HEK293T (cell line): ENCODE measurements at regions not wholly inside any gene's neighbourhood (a gene's known extent, or its start where the extent isn't known, plus 50 kb on each side); places are given as distances from the start of the nearest gene placed in this dataset.

Source experiments
- ARNT ChIP-seq: fragments of 450-650 bp; IDR thresholded peaks from 2 replicates; pipeline ENCODE4 v1.6.1; 2017; ENCODE audit warnings: mild to moderate bottlenecking
- BHLHE40 ChIP-seq: fragments of 450-650 bp; IDR thresholded peaks from 2 replicates; pipeline ENCODE4 v1.6.1; 2016; ENCODE audit warnings: mild to moderate bottlenecking, moderate library complexity, borderline replicate concordance
- ELF4 ChIP-seq: fragments of 450-650 bp; IDR thresholded peaks from 2 replicates; pipeline ENCODE4 v1.6.1; 2017; ENCODE audit warnings: antibody characterized with exemption
- FOXA1 ChIP-seq: fragments of 450-650 bp; IDR thresholded peaks from 2 replicates; pipeline ENCODE4 v1.6.1; 2016; ENCODE audit warnings: mild to moderate bottlenecking
- FOXK2 ChIP-seq: fragments of 450-650 bp; IDR thresholded peaks from 2 replicates; pipeline ENCODE4 v1.6.1; 2016; ENCODE audit warnings: mild to moderate bottlenecking
- FOXM1 ChIP-seq: fragments of 450-650 bp; IDR thresholded peaks from 2 replicates; pipeline ENCODE4 v1.6.1; 2017; ENCODE audit warnings: mild to moderate bottlenecking, borderline replicate concordance
- HDGF ChIP-seq: fragments of 450-650 bp; IDR thresholded peaks from 2 replicates; pipeline ENCODE4 v1.6.1; 2017; ENCODE audit warnings: antibody characterized with exemption, borderline replicate concordance
- L3MBTL2 ChIP-seq: fragments of 450-650 bp; conservative IDR thresholded peaks from 2 replicates; pipeline ENCODE4 v1.6.1; 2016; ENCODE audit warnings: mild to moderate bottlenecking
- LEF1 ChIP-seq: fragments of 450-650 bp; IDR thresholded peaks from 2 replicates; pipeline ENCODE4 v1.6.1; 2017; ENCODE audit warnings: mild to moderate bottlenecking, borderline replicate concordance
- NFRKB ChIP-seq: fragments of 450-650 bp; IDR thresholded peaks from 2 replicates; pipeline ENCODE4 v1.6.1; 2016; ENCODE audit warnings: mild to moderate bottlenecking, moderate library complexity
- SP1 ChIP-seq: fragments of 450-650 bp; IDR thresholded peaks from 2 replicates; pipeline ENCODE4 v1.6.1; 2017
- SUZ12 ChIP-seq: fragments of 450-650 bp; IDR thresholded peaks from 2 replicates; pipeline ENCODE4 v1.6.1; 2016; ENCODE audit warnings: mild to moderate bottlenecking
- TARDBP ChIP-seq: fragments of 450-650 bp; IDR thresholded peaks from 2 replicates; pipeline ENCODE4 v1.6.1; 2016
- TF ChIP-seq, protein P1 (sequence below): fragments of 450-650 bp; IDR thresholded peaks from 2 replicates; pipeline ENCODE4 v1.6.1; 2016

DNA sequence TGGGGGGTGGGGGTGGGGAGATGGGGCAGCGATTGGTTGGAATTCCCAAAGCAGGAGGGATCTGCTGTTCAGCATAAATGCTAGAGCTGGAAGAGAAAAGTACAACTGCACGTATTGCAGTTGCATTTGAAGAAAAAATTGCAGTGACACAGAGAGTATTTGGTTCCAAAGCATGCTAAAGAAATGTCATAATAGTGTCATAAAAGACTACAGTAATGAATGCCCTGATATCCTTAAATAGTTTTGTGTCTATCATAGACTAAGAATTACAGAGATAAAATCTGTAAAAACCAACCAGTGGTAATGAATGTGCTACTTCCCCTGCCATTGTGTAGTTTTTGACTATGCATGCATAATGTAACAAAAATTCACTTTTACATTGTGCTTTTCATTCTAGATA, 693.6 kb upstream of the SLC35B3 start:
- no peak for TF ChIP-seq L3MBTL2
- no peak for TF ChIP-seq NFRKB
- TF ChIP-seq ARNT: no peak
- TF ChIP-seq SUZ12: no peak
- TF ChIP-seq FOXK2: no peak
- TF ChIP-seq, protein P1, sequence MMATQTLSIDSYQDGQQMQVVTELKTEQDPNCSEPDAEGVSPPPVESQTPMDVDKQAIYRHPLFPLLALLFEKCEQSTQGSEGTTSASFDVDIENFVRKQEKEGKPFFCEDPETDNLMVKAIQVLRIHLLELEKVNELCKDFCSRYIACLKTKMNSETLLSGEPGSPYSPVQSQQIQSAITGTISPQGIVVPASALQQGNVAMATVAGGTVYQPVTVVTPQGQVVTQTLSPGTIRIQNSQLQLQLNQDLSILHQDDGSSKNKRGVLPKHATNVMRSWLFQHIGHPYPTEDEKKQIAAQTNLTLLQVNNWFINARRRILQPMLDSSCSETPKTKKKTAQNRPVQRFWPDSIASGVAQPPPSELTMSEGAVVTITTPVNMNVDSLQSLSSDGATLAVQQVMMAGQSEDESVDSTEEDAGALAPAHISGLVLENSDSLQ: no peak
- no peak for TF ChIP-seq FOXM1
- TF ChIP-seq ELF4: no peak
- no peak for TF ChIP-seq SP1
- TF ChIP-seq TARDBP: no peak
- TF ChIP-seq HDGF: no peak
- no peak for TF ChIP-seq FOXA1
- no peak for TF ChIP-seq BHLHE40
- no peak for TF ChIP-seq LEF1
